ENCODE measurements at regions not wholly inside any gene's neighbourhood (a gene's known extent, or its start where the extent isn't known, plus 50 kb on each side); places are given as distances from the start of the nearest gene placed in this dataset.
"Not testable (repeated sequence)": the region's sequence is repeated elsewhere in the genome, so short reads cannot be mapped to it uniquely, and the experiment has no call there.

DNA sequence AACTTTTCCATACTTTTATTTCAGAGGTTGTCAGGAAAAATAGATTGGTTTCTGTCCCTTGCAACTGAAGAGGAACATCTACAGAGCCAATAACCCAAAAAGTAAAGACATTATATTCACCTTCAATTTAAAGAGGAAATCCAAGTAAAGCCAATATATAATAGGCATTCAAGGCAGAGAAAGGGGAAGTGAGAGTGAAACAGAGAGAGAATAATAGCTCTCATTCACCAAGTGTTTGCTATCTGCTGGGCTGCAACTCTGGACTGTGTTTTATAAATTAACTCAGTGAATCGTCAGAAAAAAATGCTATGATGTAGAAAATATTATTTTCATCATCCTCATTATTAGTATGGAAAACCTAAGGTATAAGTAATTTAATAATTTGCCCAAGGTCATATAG, 448.5 kb downstream of the TRAM1L1 start:
- Histone ChIP-seq H3K36me3 (ENCODE audit: insufficient read depth, low read length) (no peaks in the 10 kb centered on the region), H2AFZ (ENCODE audit: low read length) (no peak overlapping the region), H3K4me3 (ENCODE audit: insufficient read depth, low read length) (no peak overlapping the region), H3K9me3 (ENCODE audit: low read depth, low read length) (peaks cover under 1% of the 10 kb centered on the region), H4K20me1 (ENCODE audit: insufficient read depth, low read length) (no peaks in the 10 kb centered on the region), H3K27me3 (ENCODE audit: insufficient read depth, low read length) (no peaks in the 10 kb centered on the region), H3K79me2 (ENCODE audit: insufficient read depth, low read length) (no peaks in the 10 kb centered on the region), H3K27ac (ENCODE audit: low read depth, low read length) (no peak overlapping the region), H3K4me1 (ENCODE audit: insufficient read depth, low read length) (no peaks in the 10 kb centered on the region), H3K4me2 (ENCODE audit: insufficient read depth, low read length) (no peak overlapping the region)
- no peak for DNase-seq (ENCODE audit: insufficient read length, low spot score, missing footprints)
- TF ChIP-seq, protein P1, sequence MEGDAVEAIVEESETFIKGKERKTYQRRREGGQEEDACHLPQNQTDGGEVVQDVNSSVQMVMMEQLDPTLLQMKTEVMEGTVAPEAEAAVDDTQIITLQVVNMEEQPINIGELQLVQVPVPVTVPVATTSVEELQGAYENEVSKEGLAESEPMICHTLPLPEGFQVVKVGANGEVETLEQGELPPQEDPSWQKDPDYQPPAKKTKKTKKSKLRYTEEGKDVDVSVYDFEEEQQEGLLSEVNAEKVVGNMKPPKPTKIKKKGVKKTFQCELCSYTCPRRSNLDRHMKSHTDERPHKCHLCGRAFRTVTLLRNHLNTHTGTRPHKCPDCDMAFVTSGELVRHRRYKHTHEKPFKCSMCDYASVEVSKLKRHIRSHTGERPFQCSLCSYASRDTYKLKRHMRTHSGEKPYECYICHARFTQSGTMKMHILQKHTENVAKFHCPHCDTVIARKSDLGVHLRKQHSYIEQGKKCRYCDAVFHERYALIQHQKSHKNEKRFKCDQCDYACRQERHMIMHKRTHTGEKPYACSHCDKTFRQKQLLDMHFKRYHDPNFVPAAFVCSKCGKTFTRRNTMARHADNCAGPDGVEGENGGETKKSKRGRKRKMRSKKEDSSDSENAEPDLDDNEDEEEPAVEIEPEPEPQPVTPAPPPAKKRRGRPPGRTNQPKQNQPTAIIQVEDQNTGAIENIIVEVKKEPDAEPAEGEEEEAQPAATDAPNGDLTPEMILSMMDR (IDR thresholded peaks at IDR 0.05; ENCODE audit: extremely low read depth, low read depth, low read length) = no peak

DNA sequence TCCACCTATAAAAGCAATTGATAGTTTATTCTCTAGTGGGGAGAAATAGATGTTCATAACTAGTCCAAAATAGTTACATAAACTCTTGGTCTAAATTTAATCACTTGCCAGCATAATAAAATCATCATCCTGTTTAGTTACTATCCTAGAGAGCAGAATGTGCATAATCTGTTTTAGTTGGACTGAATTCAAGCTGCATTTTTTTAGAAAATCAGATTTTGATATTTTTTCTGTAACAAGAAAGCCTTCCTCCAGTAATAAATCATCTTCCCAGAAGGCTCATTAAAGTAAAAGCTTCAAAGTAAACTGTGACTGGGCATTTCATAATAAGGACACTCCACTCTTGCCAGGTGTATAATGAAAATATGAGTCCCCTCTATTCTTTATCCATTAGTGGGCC, 453.1 kb downstream of the TRAM1L1 start:
- DNase-seq (ENCODE audit: insufficient read length, low spot score, missing footprints) = no peak
- Histone ChIP-seq H3K4me2 (ENCODE audit: insufficient read depth, low read length) (no peak overlapping the region), H3K4me1 (ENCODE audit: insufficient read depth, low read length) (no peaks in the 10 kb centered on the region), H2AFZ (ENCODE audit: low read length) (no peak overlapping the region), H3K9me3 (ENCODE audit: low read depth, low read length) (peaks cover 3% of the 10 kb centered on the region), H3K27me3 (ENCODE audit: insufficient read depth, low read length) (no peaks in the 10 kb centered on the region), H3K27ac (ENCODE audit: low read depth, low read length) (no peak overlapping the region), H3K36me3 (ENCODE audit: insufficient read depth, low read length) (no peaks in the 10 kb centered on the region), H3K4me3 (ENCODE audit: insufficient read depth, low read length) (no peak overlapping the region), H3K79me2 (ENCODE audit: insufficient read depth, low read length) (no peaks in the 10 kb centered on the region), H4K20me1 (ENCODE audit: insufficient read depth, low read length) (no peaks in the 10 kb centered on the region)
- TF ChIP-seq, protein P1 (IDR thresholded peaks at IDR 0.05; ENCODE audit: extremely low read depth, low read depth, low read length) = no peak

DNA sequence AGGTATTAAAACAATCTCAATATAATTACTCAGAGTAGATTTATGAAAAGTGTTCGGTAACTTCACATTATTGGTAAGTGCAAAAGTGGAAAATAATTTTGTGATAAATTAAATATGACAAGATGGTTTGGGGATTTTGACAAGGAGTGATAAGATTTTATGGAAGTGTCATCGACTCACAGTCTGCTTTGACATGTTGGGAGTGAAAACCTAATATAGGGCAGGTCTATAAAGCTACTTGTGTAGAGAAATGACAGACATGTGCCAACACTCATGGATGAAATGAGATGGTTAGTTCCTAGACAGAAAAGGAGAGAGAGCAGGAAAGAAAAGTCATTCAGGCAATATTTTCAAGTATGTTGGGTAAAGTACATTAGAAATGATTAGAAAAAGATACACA, 456.8 kb downstream of the TRAM1L1 start:
- no peak overlapping the region for H3K4me2 ChIP-seq (ENCODE audit: insufficient read depth, low read length)
- no peak overlapping the region for H3K4me3 ChIP-seq (ENCODE audit: insufficient read depth, low read length)
- H3K79me2 ChIP-seq (ENCODE audit: insufficient read depth, low read length) = no peaks in the 10 kb centered on the region
- H3K27me3 ChIP-seq (ENCODE audit: insufficient read depth, low read length) = no peaks in the 10 kb centered on the region
- H3K27ac ChIP-seq (ENCODE audit: low read depth, low read length) = no peak overlapping the region
- no peak for DNase-seq (ENCODE audit: insufficient read length, low spot score, missing footprints)
- peaks cover 5% of the 10 kb centered on the region for H3K9me3 ChIP-seq (ENCODE audit: low read depth, low read length)
- TF ChIP-seq, protein P1 (IDR thresholded peaks at IDR 0.05; ENCODE audit: extremely low read depth, low read depth, low read length) = no peak
- H4K20me1 ChIP-seq (ENCODE audit: insufficient read depth, low read length) = no peaks in the 10 kb centered on the region
- H2AFZ ChIP-seq (ENCODE audit: low read length) = no peak overlapping the region
- H3K4me1 ChIP-seq (ENCODE audit: insufficient read depth, low read length) = no peaks in the 10 kb centered on the region
- H3K36me3 ChIP-seq (ENCODE audit: insufficient read depth, low read length) = no peaks in the 10 kb centered on the region

DNA sequence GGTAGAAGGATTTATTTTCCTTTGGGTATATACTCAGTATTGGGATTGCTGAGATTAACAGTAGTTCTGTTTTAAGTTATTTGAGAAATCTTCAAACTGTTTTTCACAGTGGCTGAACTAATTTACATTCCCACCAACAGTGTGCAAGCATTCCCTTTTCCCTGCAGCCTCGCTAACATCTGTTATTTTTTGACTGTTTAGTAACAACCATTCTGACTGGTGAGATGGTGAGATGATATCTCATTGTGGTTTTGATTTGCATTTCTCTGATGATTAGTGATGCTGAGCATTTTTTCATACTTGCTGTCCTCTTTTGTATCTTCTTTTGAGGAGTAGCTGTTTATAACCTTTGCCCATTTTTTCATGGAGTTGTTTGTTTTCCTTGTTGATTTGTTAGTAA, 457.8 kb downstream of the TRAM1L1 start:
- H3K4me3 ChIP-seq (ENCODE audit: insufficient read depth, low read length) = no peak overlapping the region
- no peak for DNase-seq (ENCODE audit: insufficient read length, low spot score, missing footprints)
- H4K20me1 ChIP-seq (ENCODE audit: insufficient read depth, low read length) = no peaks in the 10 kb centered on the region
- H2AFZ ChIP-seq (ENCODE audit: low read length) = no peak overlapping the region
- no peaks in the 10 kb centered on the region for H3K4me1 ChIP-seq (ENCODE audit: insufficient read depth, low read length)
- H3K27me3 ChIP-seq (ENCODE audit: insufficient read depth, low read length) = no peaks in the 10 kb centered on the region
- TF ChIP-seq, protein P1 (IDR thresholded peaks at IDR 0.05; ENCODE audit: extremely low read depth, low read depth, low read length) = no peak
- H3K27ac ChIP-seq (ENCODE audit: low read depth, low read length) = no peak overlapping the region
- H3K9me3 ChIP-seq (ENCODE audit: low read depth, low read length) = peaks cover 5% of the 10 kb centered on the region
- H3K4me2 ChIP-seq (ENCODE audit: insufficient read depth, low read length) = no peak overlapping the region
- H3K36me3 ChIP-seq (ENCODE audit: insufficient read depth, low read length) = no peaks in the 10 kb centered on the region
- no peaks in the 10 kb centered on the region for H3K79me2 ChIP-seq (ENCODE audit: insufficient read depth, low read length)

DNA sequence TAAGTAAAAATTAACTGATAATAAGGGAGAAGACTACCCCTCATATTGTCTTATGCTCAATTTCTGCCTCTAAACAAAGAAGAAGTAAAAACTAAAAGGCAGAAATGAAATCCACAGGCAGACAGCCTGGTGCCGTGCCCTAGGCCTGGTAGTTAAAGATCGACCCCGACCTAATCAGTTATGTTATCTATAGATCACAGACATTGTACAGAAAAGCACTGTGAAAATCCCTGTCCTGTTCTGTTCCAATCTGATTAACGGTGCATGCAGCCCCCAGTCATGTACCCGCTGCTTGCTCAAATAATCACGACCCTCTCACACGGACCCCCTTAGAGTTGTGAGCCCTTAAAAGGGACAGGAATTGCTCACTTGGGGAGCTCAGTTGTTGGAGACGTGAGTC, 465.9 kb downstream of the TRAM1L1 start:
- H3K9me3 ChIP-seq (ENCODE audit: low read depth, low read length); H3K4me2 ChIP-seq (ENCODE audit: insufficient read depth, low read length); H3K27me3 ChIP-seq (ENCODE audit: insufficient read depth, low read length); H3K36me3 ChIP-seq (ENCODE audit: insufficient read depth, low read length); H3K4me1 ChIP-seq (ENCODE audit: insufficient read depth, low read length); DNase-seq (ENCODE audit: insufficient read length, low spot score, missing footprints); H4K20me1 ChIP-seq (ENCODE audit: insufficient read depth, low read length); H3K79me2 ChIP-seq (ENCODE audit: insufficient read depth, low read length); H3K4me3 ChIP-seq (ENCODE audit: insufficient read depth, low read length); H2AFZ ChIP-seq (ENCODE audit: low read length); H3K27ac ChIP-seq (ENCODE audit: low read depth, low read length): not testable (repeated sequence)

All from osteoblast (primary cell).